ENCODE measurements at regions not wholly inside any gene's neighbourhood (a gene's known extent, or its start where the extent isn't known, plus 50 kb on each side); places are given as distances from the start of the nearest gene placed in this dataset.

- no peak for ATAC-seq
- H3K27me3 ChIP-seq, result no peaks in the 10 kb centered on the region
- intact Hi-C loops (cut with DNase I), result no loop called here
- TF ChIP-seq CTCF (IDR thresholded peaks at IDR 0.05), result no peak
- no peak overlapping the region for H3K4me3 ChIP-seq
- no peak overlapping the region for H3K27ac ChIP-seq
- H3K4me1 ChIP-seq, result no peaks in the 10 kb centered on the region
- H3K36me3 ChIP-seq, result no peaks in the 10 kb centered on the region
- H3K9me3 ChIP-seq, result no peaks in the 10 kb centered on the region
- no peak for DNase-seq
These were observed 790.9 kb downstream of the KLHL13 start for GRCh38 chrX:117325706-117326105.

GRCh38 chrX:117305168-117305766 is 811.3 kb downstream of the KLHL13 start:
- no peak for ATAC-seq
- H3K9me3 ChIP-seq, result no peaks in the 10 kb centered on the region

DNA sequence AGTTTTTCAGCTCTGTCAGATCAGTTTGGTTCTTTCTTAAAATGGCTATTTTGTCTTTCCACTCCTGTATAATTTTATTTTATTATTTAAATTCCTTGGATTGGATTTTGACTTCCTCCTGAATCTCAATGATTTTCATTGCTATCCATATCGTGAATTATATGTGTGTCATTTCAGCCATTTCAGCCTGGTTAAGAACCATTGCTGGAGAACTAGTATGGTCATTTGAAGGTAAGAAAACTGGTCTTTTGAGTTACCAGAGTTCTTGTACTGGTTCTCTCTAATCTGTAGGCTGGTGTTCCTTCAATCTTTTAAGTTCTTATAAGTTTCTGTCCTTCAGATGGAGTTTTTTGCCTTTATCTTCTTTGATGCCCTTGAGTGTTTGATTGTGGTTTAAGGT is 815.5 kb downstream of the KLHL13 start:
- no peak for ATAC-seq
- no peaks in the 10 kb centered on the region for H3K9me3 ChIP-seq
- DNase-seq, result no peak
- H3K27me3 ChIP-seq, result no peaks in the 10 kb centered on the region
- no peak overlapping the region for H3K27ac ChIP-seq
- no peaks in the 10 kb centered on the region for H3K4me1 ChIP-seq
- intact Hi-C loops (cut with DNase I), result no loop called here
- H3K36me3 ChIP-seq, result no peaks in the 10 kb centered on the region
- no peak overlapping the region for H3K4me3 ChIP-seq
- TF ChIP-seq CTCF (IDR thresholded peaks at IDR 0.05), result no peak

More at GRCh38 chrX:117305168-117305766, 811.3 kb downstream of the KLHL13 start:
- DNase-seq, result no peak
- Histone ChIP-seq H3K4me1 (no peaks in the 10 kb centered on the region), H3K27ac (no peak overlapping the region), H3K27me3 (no peaks in the 10 kb centered on the region), H3K4me3 (no peak overlapping the region), H3K36me3 (no peaks in the 10 kb centered on the region)
- intact Hi-C loops (cut with DNase I), result no loop called here
- no peak for TF ChIP-seq CTCF (IDR thresholded peaks at IDR 0.05)

- Histone ChIP-seq H3K27ac (no peak overlapping the region), H3K4me3 (no peak overlapping the region), H3K36me3 (no peaks in the 10 kb centered on the region), H3K27me3 (no peaks in the 10 kb centered on the region), H3K9me3 (no peaks in the 10 kb centered on the region), H3K4me1 (no peaks in the 10 kb centered on the region)
- ATAC-seq (no peak), DNase-seq (no peak)
- no peak for TF ChIP-seq CTCF (IDR thresholded peaks at IDR 0.05)
- intact Hi-C loops (cut with DNase I), result no loop called here
These were observed 824.9 kb downstream of the KLHL13 start for GRCh38 chrX:117291760-117292159.

GRCh38 chrX:117274965-117275364 is 812.2 kb upstream of the CT83 start:
- no peak overlapping the region for H3K4me3 ChIP-seq
- H3K36me3 ChIP-seq, result no peaks in the 10 kb centered on the region
- TF ChIP-seq CTCF (IDR thresholded peaks at IDR 0.05), result no peak
- no peaks in the 10 kb centered on the region for H3K27me3 ChIP-seq
- no peak overlapping the region for H3K27ac ChIP-seq
- no peak for DNase-seq
- no peaks in the 10 kb centered on the region for H3K4me1 ChIP-seq
- no peak for ATAC-seq
- no peaks in the 10 kb centered on the region for H3K9me3 ChIP-seq
- intact Hi-C loops (cut with DNase I), result no loop called here
